Effector CD4-positive, alpha-beta T cell (primary cell): ENCODE measurements at regions not wholly inside any gene's neighbourhood (a gene's known extent, or its start where the extent isn't known, plus 50 kb on each side); places are given as distances from the start of the nearest gene placed in this dataset.

Source experiments
- DNase-seq: peaks from one replicate; pipeline ENCODE4 v3.0.0-alpha.2; 2020

GRCh38 chr18:40018266-40018665 is 1936.8 kb upstream of the PIK3C3 start:
- DNase-seq: no peak

- DNase-seq: no peak
Measured at GRCh38 chr18:40017021-40017420, 1938.0 kb upstream of the PIK3C3 start.

GRCh38 chr18:40016405-40016804 is 1938.6 kb upstream of the PIK3C3 start:
- no peak for DNase-seq

GRCh38 chr18:40013001-40013609 is 1941.9 kb upstream of the PIK3C3 start:
- DNase-seq: no peak

- no peak for DNase-seq
Measured at GRCh38 chr18:40011201-40011600, 1943.8 kb upstream of the PIK3C3 start.

GRCh38 chr18:40006634-40007033 is 1948.4 kb upstream of the PIK3C3 start:
- no peak for DNase-seq

- DNase-seq: no peak
Measured at GRCh38 chr18:40004246-40004645, 1950.8 kb upstream of the PIK3C3 start.

- DNase-seq: no peak
Measured at GRCh38 chr18:39998317-39998716, 1956.7 kb upstream of the PIK3C3 start.

- no peak for DNase-seq
Measured at GRCh38 chr18:39994498-39994897, 1960.5 kb upstream of the PIK3C3 start.

- DNase-seq: no peak
Measured at GRCh38 chr18:39991696-39992265, 1963.3 kb upstream of the PIK3C3 start.

- DNase-seq: no peak
Measured at GRCh38 chr18:39990540-39990939, 1964.5 kb upstream of the PIK3C3 start.

- DNase-seq: no peak
Measured at GRCh38 chr18:39976771-39977170, 1978.3 kb upstream of the PIK3C3 start.

- DNase-seq: no peak
Measured at GRCh38 chr18:39972521-39972920, 1982.5 kb upstream of the PIK3C3 start.

GRCh38 chr18:39969803-39970494 is 1985.1 kb upstream of the PIK3C3 start:
- no peak for DNase-seq

GRCh38 chr18:39966275-39966674 is 1988.8 kb upstream of the PIK3C3 start:
- no peak for DNase-seq

- no peak for DNase-seq
Measured at GRCh38 chr18:39962546-39962945, 1992.5 kb upstream of the PIK3C3 start.

GRCh38 chr18:39960550-39960949 is 1994.5 kb upstream of the PIK3C3 start:
- no peak for DNase-seq

GRCh38 chr18:39959839-39960238 is 1995.2 kb upstream of the PIK3C3 start:
- no peak for DNase-seq

GRCh38 chr18:39958876-39959275 is 1996.2 kb upstream of the PIK3C3 start:
- no peak for DNase-seq

GRCh38 chr18:39952816-39953215 is 2002.2 kb upstream of the PIK3C3 start:
- DNase-seq: no peak

GRCh38 chr18:39951142-39951720 is 2003.8 kb upstream of the PIK3C3 start:
- no peak for DNase-seq

- no peak for DNase-seq
Measured at GRCh38 chr18:39946623-39947061, 2008.4 kb upstream of the PIK3C3 start.

GRCh38 chr18:39945076-39945475 is 2010.0 kb upstream of the PIK3C3 start:
- DNase-seq: no peak

GRCh38 chr18:39942702-39943101 is 2012.3 kb upstream of the PIK3C3 start:
- DNase-seq: no peak
